Stomach (tissue), 8 donors: ENCODE measurements at regions not wholly inside any gene's neighbourhood (a gene's known extent, or its start where the extent isn't known, plus 50 kb on each side); places are given as distances from the start of the nearest gene placed in this dataset.

Source experiments
- DNase-seq, 2 donors: peaks; one replicate each; pipeline versions ENCODE4 v3.0.0 to v3.0.0-alpha.2; 2013 to 2019
- H3K27ac ChIP-seq, 5 donors: fragments of 200-600 bp in 4 of 5; sonication (generic) in 4 of 5; one replicate each; pipeline ENCODE4 v1.5.1; 2013 to 2019; ENCODE audit warnings: mild to moderate bottlenecking in 1 of 5, moderate library complexity in 1 of 5
- H3K27me3 ChIP-seq, 3 donors: fragments of 200-600 bp; sonication (generic); one replicate each; pipeline ENCODE4 v1.5.1; 2017 to 2019; ENCODE audit warnings: mixed run types in 1 of 3
- H3K36me3 ChIP-seq, 4 donors: fragments of 200-600 bp; sonication (generic); 1 replicate in 3 of 4; 2 replicates in 1 of 4; pipeline ENCODE4 v1.5.1; 2016 to 2019
- H3K4me1 ChIP-seq, 4 donors: fragments of 200-600 bp; sonication (generic); one replicate each; pipeline ENCODE4 v1.5.1; 2016 to 2019
- H3K4me3 ChIP-seq, 4 donors: fragments of 200-600 bp; sonication (generic) in 3 of 4; one replicate each; pipeline ENCODE4 v1.5.1; 2016 to 2019; ENCODE audit warnings: mild to moderate bottlenecking in 1 of 4
- H3K9me3 ChIP-seq, 4 donors: fragments of 200-600 bp; sonication (generic); one replicate each; pipeline ENCODE4 v1.5.1; 2016 to 2019
- EP300 ChIP-seq: sonication (generic); formaldehyde crosslinking; IDR thresholded peaks from one replicate; pipeline ENCODE4 v1.6.1; 2017; ENCODE audit warnings: antibody characterized with exemption
- POLR2A ChIP-seq, 4 donors: fragments of 450-650 bp; IDR thresholded peaks; one replicate each; pipeline ENCODE4 v1.6.1; 2016; ENCODE audit warnings: antibody characterized with exemption in 4 of 4, control low read depth in 2 of 4, mild to moderate bottlenecking in 1 of 4, moderate library complexity in 1 of 4
- POLR2AphosphoS5 ChIP-seq, 3 donors: sonication (generic); formaldehyde crosslinking; IDR thresholded peaks; one replicate each; pipeline ENCODE4 v1.6.1; 2016; ENCODE audit warnings: antibody characterized with exemption in 3 of 3
- WGBS, 5 donors: extraction: QIAGEN DNeasy Blood & Tissue Kit in 3 of 5; methylation state at CpG; one replicate each; pipeline versions ENCODE4 v1.1.5 to v1.1.7; 2013 to 2018; 5-methylcytosine and 5-hydroxymethylcytosine counted together
- intact Hi-C: fragments of 100-400 bp; cut with DNase I; formaldehyde crosslinking; loops from one replicate; pipeline ENCODE4 v1.15.1; 2023; ENCODE audit warnings: low total_unique reads
- TF ChIP-seq, protein P1 (sequence below), 7 experiments: fragments of 450-650 bp in 4 of 7; fragments of 200-600 bp in 3 of 7; sonication (generic) in 3 of 7; IDR thresholded peaks; one replicate each; pipeline ENCODE4 v1.5.1; 2016 to 2019; ENCODE audit warnings: antibody characterized with exemption in 7 of 7, control low read depth in 2 of 7, mild to moderate bottlenecking in 1 of 7
- donor health status: healthy with polysubstance abuse.
- donor health status: Bipolar disorder and iron deficiency.
- donor health status: healthy.

DNA sequence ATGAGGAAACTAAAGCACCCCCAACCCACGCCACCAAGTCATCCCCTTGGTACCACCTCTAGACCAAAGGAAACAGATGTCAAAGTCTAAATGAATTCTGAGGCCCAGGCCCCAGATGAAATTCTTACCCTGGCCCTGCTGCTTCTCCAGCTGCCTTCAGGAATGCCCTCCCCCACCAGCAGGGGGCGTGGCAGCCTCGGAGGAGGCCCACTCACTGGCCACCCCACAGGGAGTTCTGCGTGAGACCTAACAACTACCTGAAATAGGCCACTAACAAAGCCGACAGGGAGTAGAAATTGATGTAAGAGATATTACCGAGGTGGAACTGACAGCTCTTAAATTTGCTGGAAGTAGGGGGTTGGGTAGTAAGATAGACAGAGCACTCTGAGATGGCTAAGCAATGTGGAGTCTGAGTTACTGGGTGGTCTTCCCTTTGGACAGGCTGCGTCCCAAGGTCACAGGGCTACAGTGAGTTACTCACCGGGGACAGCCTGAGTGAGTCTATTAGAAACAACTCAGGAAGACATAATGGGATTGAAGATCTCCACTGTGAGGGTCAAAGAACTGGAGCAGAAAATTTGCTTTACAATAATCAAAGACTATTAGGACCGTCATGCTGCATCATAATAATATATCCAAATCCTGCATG lies 240.7 kb downstream of the SHOX2 start:
- no peaks in the 10 kb centered on the region for H3K9me3 ChIP-seq
- no peak overlapping the region for H3K27ac ChIP-seq
- WGBS, 5 donors: 51 to 58% (median 53%) methylated on average over 9 of the region's 9 CpGs
- H3K36me3 ChIP-seq: no peaks in the 10 kb centered on the region
- intact Hi-C loops: no loop called here
- TF ChIP-seq, protein P1, sequence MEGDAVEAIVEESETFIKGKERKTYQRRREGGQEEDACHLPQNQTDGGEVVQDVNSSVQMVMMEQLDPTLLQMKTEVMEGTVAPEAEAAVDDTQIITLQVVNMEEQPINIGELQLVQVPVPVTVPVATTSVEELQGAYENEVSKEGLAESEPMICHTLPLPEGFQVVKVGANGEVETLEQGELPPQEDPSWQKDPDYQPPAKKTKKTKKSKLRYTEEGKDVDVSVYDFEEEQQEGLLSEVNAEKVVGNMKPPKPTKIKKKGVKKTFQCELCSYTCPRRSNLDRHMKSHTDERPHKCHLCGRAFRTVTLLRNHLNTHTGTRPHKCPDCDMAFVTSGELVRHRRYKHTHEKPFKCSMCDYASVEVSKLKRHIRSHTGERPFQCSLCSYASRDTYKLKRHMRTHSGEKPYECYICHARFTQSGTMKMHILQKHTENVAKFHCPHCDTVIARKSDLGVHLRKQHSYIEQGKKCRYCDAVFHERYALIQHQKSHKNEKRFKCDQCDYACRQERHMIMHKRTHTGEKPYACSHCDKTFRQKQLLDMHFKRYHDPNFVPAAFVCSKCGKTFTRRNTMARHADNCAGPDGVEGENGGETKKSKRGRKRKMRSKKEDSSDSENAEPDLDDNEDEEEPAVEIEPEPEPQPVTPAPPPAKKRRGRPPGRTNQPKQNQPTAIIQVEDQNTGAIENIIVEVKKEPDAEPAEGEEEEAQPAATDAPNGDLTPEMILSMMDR (IDR thresholded peaks at IDR 0.05): peak in 1 of 7 experiments; percentile 33
- no peak for TF ChIP-seq EP300
- H3K27me3 ChIP-seq: no peaks in the 10 kb centered on the region
- no peak overlapping the region for H3K4me3 ChIP-seq
- no peaks in the 10 kb centered on the region for H3K4me1 ChIP-seq
- no peak for DNase-seq

DNA sequence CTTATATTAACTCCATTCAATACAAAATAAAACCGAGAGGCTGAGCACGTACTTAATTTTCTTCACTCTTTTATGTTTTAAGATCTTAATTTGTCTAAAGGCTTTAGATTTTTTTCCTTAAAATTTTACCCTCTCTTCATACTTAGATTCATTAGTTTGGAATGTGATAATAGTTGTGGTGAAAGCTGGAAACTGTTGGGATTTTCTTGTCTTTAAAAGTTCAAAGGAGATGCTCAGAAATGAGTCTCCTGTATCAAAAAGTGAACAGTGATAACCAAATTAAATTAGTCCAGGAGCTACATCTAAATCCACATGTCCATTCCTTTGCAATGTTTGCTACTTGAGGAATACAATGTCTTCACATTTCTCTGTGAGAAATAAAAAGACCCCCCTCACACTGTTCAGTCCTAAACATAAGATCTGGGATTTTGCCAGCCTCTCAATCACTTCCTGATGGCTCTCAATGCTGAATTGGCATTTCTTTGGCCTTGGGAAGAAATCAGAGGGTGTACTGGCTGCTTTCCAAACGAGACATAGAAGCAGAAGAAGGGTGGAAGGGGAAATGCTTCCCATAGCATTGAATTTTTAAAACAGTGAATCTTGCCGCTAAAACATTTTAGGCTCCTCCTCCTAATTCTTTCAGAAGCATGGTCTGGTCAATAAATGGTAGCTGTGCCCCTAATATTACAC lies 245.0 kb downstream of the SHOX2 start:
- WGBS, 5 donors: 49 to 69% (median 65%) methylated on average over 4 of the region's 4 CpGs
- Histone ChIP-seq H3K9me3 (no peaks in the 10 kb centered on the region), H3K27me3 (no peaks in the 10 kb centered on the region), H3K36me3 (no peaks in the 10 kb centered on the region), H3K27ac (no peak overlapping the region), H3K4me1 (no peaks in the 10 kb centered on the region), H3K4me3 (no peak overlapping the region)
- no peak for TF ChIP-seq POLR2AphosphoS5 (IDR thresholded peaks at IDR 0.05)
- TF ChIP-seq POLR2A (IDR thresholded peaks at IDR 0.05): no peak
- TF ChIP-seq, protein P1 (IDR thresholded peaks at IDR 0.05): no peak
- TF ChIP-seq EP300: no peak
- no peak for DNase-seq
- intact Hi-C loops: no loop called here

DNA sequence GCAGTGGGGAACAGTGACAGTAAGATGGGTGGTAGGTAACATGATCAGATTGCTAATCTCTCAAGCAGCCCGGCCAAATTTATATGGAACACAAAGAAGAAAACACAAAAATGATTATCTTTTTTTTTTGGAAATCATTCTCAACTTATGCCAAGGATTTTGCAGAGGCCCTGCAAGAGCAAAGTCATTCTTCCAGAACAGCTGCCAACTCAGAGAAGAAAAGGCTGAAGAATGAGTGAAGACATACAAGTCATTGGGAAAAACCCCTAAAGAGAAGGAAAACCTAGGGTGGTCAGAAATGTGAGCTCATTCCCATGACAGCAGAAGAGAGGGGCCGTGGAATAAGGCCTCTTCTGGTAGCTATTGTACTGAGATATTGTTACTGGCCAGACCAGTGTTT lies 246.7 kb downstream of the SHOX2 start:
- WGBS, 5 donors: 49 to 65% (median 57%) methylated on average over 2 of the region's 2 CpGs
- Histone ChIP-seq H3K9me3 (no peaks in the 10 kb centered on the region), H3K4me3 (no peak overlapping the region), H3K4me1 (no peaks in the 10 kb centered on the region), H3K36me3 (no peaks in the 10 kb centered on the region), H3K27me3 (no peaks in the 10 kb centered on the region), H3K27ac (no peak overlapping the region)
- TF ChIP-seq, protein P1 (IDR thresholded peaks at IDR 0.05): no peak
- no peak for TF ChIP-seq EP300
- TF ChIP-seq POLR2A (IDR thresholded peaks at IDR 0.05): no peak
- no peak for TF ChIP-seq POLR2AphosphoS5 (IDR thresholded peaks at IDR 0.05)
- intact Hi-C loops: no loop called here
- DNase-seq: no peak

DNA sequence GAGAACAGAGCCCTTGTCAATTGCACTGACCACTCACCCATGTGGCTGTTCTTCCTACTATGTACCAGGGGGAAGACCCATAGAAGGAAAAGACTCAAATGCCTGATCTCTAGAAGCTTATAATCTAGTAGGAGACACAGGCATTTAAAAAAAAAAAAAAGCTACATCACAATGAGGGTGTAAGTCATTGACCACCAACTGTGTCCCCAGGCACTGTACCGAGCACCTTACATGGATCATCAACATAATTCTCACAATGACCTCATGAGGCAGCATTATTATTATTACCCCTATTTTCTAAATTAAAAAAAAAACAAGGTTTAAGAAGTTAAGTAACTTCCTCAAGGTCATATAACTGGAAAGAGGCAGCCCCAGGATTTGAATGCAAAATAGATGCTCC lies 247.4 kb downstream of the SHOX2 start:
- no peaks in the 10 kb centered on the region for H3K9me3 ChIP-seq
- no peak overlapping the region for H3K27ac ChIP-seq
- H3K36me3 ChIP-seq: no peaks in the 10 kb centered on the region
- H3K27me3 ChIP-seq: no peaks in the 10 kb centered on the region
- no peak for DNase-seq
- no peak overlapping the region for H3K4me3 ChIP-seq
- intact Hi-C loops: no loop called here
- TF ChIP-seq POLR2A (IDR thresholded peaks at IDR 0.05): no peak
- TF ChIP-seq POLR2AphosphoS5 (IDR thresholded peaks at IDR 0.05): no peak
- TF ChIP-seq EP300: no peak
- TF ChIP-seq, protein P1 (IDR thresholded peaks at IDR 0.05): no peak
- WGBS, 5 donors: 71 to 96% (median 87%) methylated on average over 1 of the region's 1 CpG
- no peaks in the 10 kb centered on the region for H3K4me1 ChIP-seq
